ENCODE measurements at regions not wholly inside any gene's neighbourhood (a gene's known extent, or its start where the extent isn't known, plus 50 kb on each side); places are given as distances from the start of the nearest gene placed in this dataset.

DNA sequence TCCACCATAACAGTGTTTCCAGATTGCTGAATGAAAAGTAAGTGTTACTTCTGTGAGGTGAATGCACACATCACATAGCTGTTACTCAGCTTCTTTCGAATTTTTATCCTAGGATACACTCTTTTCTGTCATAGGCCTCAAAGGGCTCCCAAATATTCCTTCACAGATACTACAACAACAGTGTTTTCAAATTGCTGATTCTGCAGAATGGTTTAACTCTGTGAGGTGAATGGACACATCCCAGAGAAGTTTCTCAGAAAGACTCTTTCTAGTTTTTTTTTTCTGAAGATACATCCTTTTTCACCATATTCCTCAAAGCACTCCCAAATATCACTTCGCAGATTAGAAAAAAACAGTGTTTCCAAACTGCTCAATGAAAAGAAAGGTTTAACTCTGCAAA is 221.1 kb downstream of the OR4A5 start:
- TF ChIP-seq HNF4G (IDR thresholded peaks at IDR 0.05): no peak
- TF ChIP-seq, protein P1, sequence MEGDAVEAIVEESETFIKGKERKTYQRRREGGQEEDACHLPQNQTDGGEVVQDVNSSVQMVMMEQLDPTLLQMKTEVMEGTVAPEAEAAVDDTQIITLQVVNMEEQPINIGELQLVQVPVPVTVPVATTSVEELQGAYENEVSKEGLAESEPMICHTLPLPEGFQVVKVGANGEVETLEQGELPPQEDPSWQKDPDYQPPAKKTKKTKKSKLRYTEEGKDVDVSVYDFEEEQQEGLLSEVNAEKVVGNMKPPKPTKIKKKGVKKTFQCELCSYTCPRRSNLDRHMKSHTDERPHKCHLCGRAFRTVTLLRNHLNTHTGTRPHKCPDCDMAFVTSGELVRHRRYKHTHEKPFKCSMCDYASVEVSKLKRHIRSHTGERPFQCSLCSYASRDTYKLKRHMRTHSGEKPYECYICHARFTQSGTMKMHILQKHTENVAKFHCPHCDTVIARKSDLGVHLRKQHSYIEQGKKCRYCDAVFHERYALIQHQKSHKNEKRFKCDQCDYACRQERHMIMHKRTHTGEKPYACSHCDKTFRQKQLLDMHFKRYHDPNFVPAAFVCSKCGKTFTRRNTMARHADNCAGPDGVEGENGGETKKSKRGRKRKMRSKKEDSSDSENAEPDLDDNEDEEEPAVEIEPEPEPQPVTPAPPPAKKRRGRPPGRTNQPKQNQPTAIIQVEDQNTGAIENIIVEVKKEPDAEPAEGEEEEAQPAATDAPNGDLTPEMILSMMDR (IDR thresholded peaks at IDR 0.05; ENCODE audit: low read depth, low read length, missing input control): no peak
- no peak for TF ChIP-seq SP1 (IDR thresholded peaks at IDR 0.05)
- TF ChIP-seq, protein P2, sequence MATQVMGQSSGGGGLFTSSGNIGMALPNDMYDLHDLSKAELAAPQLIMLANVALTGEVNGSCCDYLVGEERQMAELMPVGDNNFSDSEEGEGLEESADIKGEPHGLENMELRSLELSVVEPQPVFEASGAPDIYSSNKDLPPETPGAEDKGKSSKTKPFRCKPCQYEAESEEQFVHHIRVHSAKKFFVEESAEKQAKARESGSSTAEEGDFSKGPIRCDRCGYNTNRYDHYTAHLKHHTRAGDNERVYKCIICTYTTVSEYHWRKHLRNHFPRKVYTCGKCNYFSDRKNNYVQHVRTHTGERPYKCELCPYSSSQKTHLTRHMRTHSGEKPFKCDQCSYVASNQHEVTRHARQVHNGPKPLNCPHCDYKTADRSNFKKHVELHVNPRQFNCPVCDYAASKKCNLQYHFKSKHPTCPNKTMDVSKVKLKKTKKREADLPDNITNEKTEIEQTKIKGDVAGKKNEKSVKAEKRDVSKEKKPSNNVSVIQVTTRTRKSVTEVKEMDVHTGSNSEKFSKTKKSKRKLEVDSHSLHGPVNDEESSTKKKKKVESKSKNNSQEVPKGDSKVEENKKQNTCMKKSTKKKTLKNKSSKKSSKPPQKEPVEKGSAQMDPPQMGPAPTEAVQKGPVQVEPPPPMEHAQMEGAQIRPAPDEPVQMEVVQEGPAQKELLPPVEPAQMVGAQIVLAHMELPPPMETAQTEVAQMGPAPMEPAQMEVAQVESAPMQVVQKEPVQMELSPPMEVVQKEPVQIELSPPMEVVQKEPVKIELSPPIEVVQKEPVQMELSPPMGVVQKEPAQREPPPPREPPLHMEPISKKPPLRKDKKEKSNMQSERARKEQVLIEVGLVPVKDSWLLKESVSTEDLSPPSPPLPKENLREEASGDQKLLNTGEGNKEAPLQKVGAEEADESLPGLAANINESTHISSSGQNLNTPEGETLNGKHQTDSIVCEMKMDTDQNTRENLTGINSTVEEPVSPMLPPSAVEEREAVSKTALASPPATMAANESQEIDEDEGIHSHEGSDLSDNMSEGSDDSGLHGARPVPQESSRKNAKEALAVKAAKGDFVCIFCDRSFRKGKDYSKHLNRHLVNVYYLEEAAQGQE (IDR thresholded peaks at IDR 0.05): no peak
- TF ChIP-seq RAD21 (IDR thresholded peaks at IDR 0.05): no peak
- TF ChIP-seq, protein P3, sequence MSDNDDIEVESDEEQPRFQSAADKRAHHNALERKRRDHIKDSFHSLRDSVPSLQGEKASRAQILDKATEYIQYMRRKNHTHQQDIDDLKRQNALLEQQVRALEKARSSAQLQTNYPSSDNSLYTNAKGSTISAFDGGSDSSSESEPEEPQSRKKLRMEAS (IDR thresholded peaks at IDR 0.05): no peak
